GM08714 (cell line): ENCODE measurements at regions not wholly inside any gene's neighbourhood (a gene's known extent, or its start where the extent isn't known, plus 50 kb on each side); places are given as distances from the start of the nearest gene placed in this dataset.

Experiments
- H3K4me3 ChIP-seq: fragments of 200-500 bp; sonication (Bioruptor generic); 2 replicates; pipeline ENCODE4 v1.5.1; 2014; ENCODE audit warnings: mild to moderate bottlenecking, low read length, inconsistent platforms
- ZNF274 ChIP-seq: IDR thresholded peaks from 2 replicates; pipeline ENCODE4 v1.6.1; 2012; ENCODE audit warnings: mild to moderate bottlenecking, low read depth, low read length

DNA sequence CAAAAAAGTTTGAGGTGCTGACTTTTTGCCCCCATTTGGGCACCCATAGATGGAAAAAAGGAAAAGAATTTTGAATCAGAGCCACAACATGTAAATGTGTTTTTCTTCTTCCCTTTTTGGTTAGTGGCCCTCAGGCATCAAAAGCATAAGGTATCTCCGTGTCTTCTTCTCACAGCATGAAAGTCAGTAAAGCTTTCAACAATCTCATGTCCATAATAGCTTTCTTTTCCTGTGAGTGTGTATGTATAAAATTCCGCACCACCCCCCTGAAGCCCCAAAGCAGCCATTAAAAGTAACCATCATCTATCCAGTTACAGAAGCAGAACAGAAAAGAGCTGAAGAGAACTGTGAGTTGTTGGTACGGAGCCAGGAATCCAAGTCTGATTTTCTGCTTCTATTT lies 1539.7 kb upstream of the ACVR2A start:
- TF ChIP-seq ZNF274 = no peak
- no peak overlapping the region for H3K4me3 ChIP-seq

DNA sequence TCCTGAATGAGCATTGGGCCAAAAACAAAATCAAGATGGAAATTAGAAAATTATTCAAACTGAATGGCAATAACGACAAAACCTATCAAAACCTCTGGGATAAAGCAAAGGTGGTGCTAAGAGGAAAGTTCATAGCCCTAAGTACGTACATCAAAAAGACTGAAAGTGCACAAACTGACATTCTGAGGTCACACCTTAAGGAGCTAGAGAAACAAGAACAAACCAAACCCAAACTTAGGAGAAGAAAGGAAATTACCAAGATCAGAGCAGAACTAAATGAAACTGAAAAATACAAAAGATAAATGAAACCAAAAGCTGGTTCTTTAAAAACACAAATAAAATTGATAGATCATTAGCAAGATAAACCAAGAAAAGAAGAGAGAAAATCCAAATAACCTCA lies 1543.5 kb upstream of the ACVR2A start:
- TF ChIP-seq ZNF274 = no peak

DNA sequence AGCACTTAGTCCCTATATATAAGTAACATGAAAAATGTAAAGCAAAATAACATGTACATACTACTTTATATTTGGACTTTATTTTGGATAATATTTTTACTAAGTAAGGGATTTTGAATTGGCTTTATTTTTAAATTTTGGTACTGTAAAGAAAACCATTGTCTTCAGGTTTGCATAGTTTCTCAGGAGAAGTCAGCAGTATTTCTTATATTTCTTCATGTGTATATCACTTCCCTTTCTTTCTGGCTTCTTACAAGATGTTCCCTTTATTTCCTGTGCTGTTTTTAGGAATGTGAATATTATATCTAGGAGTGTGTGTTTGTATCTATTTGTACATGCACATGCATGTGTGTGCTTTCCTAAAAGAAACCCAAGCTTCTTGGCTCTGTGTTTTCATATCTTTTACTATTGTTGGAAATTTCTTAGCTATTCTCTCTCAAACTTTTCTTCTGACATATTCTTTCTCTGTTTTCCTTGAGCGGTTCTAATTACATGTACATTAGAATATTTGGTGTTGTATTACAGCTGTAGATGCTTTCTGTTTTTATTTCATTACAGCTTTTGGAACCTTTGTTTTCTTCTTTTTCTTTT lies 1549.7 kb upstream of the ACVR2A start:
- TF ChIP-seq ZNF274 = no peak
- H3K4me3 ChIP-seq = no peak overlapping the region

More for the DNA sequence above, 1543.5 kb upstream of the ACVR2A start:
- no peak overlapping the region for H3K4me3 ChIP-seq

DNA sequence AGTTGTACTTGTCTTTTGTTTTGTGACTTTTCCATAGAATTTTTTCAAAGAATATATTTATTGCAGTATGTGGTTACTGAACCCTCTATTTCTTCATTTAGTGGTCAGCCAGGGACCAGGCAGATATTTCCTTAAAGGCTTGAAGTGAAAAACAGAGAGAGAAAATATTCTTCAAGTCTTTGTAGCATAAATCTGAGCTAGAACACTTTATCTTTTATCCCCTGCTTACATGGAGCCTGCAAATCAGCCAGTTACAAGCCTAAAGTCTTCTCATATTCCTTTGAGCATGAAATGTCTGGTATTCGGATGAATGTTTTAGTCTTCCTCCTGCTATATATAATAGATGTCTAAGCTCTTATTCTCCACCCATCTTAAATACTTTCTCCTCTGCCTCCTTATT lies 1557.5 kb upstream of the ACVR2A start:
- TF ChIP-seq ZNF274 = no peak
- H3K4me3 ChIP-seq = no peak overlapping the region

DNA sequence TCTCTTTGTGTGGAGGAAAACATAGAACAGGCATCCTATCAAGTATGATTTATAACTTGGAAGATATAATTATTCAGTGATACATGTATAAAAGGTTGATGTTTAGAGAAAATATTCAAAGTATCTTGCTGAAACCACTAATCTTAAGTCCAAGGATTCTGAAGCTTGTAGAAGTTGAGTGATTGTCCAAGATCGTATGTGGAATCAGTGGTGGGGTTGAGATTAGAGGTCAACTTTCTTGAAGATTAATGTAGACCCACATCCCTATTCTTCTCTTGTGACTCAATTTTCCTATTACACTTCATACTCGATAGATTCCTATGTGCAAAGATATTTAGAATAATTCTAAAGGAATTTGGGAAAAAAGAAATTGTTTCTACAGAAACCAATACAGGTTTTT lies 1565.9 kb upstream of the ACVR2A start:
- H3K4me3 ChIP-seq = no peak overlapping the region
- no peak for TF ChIP-seq ZNF274

DNA sequence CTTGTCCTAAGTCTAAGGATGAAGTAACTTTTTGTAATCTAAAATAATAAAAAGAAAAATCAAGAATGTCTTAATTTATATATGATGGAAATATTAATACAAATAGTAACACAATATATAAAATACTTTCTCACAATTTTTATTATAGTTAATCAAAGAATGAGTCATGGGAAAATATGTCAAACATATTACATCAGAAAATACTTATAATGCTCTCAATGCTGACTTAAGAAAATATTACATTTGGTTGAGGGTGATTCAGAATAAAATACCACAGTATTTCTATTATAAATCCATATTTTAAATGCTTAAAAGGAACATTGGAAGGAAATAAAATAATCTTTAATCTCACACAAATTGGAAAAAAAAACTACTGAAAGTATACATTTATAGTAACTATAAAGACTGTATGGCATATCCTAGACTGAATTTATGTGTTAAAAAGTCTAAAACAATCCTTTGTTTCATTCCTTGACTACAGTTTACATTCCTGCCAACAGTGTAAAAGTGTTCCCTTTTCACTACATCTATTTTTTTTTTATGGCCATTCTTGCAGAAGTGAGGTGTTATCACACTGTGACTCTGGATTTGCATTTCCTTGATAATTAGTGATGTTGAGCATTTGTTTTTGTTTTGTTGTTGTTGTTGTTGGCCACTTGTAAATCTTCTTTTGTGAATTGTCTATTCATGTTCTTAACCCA lies 1573.5 kb upstream of the ACVR2A start:
- no peak for TF ChIP-seq ZNF274
- no peak overlapping the region for H3K4me3 ChIP-seq

DNA sequence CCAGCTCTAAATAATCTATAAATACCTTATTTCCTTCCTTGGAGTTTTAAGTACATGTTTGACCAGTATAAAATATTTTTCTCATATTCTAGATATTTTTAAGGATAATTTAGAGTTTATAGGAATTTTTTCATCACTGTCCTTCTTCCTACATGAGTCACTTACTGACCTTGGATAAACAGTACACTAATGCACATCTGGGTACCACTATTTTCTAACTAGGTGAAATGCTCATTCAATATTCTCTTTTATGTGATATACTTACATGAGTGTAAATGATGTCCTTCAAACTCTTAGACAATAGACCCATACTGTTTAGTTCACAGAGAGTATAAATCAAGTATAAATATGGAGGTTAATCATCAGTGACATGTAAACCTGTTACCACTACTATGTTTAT lies 1574.2 kb upstream of the ACVR2A start:
- TF ChIP-seq ZNF274 = no peak
- H3K4me3 ChIP-seq = no peak overlapping the region

DNA sequence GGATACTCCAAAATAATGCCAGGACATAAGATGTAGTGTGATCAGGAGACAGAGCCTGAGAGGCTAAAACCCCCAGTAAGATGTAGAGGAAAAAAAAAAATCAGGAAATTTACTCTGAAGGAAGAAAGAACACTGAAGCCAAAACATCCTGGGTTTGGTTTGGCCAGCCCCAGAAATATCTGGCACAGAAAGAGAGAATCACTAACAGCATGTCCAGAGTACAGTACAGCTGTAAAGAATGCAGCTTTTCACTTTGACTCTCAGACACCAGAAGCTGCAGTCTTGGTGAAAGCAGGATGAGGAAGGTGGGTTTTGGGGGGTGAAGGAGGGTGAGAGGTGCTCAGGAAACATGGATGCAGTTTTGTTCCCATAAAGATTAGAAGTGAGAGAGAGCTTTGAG lies 1577.7 kb upstream of the ACVR2A start:
- TF ChIP-seq ZNF274 = no peak
- no peak overlapping the region for H3K4me3 ChIP-seq

DNA sequence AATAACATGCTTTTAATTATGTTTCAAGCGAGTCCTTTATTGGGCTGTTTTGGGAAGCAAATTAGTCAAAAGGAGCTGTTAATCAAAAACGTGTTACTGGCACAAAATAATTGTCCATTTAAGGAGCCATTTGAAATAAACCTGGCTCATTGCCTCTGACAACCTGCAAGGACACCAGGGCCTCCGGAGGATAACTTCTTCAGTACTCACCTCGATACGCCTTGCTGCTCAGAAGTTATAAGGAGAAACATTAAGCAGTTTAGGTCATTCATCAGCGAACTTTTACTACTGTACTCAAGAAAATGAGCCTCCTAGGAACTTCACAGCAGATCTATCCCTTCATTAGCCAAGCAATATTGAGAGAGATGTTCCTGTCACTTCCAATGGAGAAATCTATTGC lies 1579.2 kb upstream of the ACVR2A start:
- H3K4me3 ChIP-seq = no peak overlapping the region
- TF ChIP-seq ZNF274 = no peak

DNA sequence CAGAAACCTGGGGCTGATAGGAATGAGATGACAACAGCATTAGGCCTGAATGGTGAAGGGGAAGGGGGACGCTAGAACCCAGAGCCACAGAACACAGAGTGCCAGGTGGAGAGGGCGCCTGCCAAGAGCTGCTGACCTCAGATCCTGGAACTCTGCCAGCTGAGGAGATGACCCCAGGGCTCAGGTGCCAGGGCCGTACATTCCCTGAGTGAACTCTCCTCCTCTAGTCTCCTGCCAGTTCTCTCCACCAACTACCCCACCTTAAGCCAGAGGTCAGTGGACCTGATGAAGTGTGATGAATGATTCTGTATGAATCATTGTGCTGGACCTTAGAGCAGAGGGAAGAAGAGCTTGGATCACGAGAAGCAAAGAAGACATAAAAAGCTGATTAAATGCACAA lies 1582.2 kb upstream of the ACVR2A start:
- H3K4me3 ChIP-seq = no peak overlapping the region
- no peak for TF ChIP-seq ZNF274

DNA sequence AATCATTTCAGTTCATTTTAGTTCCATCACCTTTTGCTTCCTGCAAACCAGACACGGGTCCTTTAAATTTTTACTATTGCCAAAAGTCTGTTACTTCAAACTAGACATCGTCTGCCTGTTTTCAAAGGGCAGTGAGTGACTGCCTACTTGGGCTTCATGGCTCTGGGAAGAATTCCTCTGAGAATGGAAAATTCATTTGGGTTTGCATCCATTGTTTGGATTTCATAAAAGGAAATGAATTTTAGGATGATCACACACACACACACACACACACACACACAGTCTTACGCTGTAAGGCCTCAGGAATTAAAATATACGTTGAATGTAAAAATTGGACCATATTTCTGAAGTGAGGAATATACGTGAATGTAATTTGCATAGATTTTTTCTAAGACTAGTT lies 1584.3 kb upstream of the ACVR2A start:
- no peak overlapping the region for H3K4me3 ChIP-seq
- no peak for TF ChIP-seq ZNF274

DNA sequence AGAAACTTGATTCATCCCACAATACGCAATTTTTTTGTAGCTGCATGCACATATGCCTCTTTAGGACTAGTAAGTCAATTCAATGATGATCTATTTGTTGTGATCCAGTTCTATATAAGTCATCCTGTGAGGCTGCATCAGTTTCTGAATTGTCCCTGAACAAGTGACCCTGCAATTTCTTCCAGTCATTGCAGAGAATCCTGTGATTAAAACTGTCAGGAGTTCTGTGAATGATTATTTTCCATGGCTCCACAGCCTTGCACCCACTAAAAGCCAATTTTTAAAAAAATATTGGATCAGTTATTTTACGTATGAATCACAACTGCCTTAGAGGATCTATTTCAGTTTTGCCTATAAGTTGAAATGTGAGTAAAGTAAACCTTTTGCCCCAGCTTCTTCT lies 1585.0 kb upstream of the ACVR2A start:
- no peak for TF ChIP-seq ZNF274
- no peak overlapping the region for H3K4me3 ChIP-seq

DNA sequence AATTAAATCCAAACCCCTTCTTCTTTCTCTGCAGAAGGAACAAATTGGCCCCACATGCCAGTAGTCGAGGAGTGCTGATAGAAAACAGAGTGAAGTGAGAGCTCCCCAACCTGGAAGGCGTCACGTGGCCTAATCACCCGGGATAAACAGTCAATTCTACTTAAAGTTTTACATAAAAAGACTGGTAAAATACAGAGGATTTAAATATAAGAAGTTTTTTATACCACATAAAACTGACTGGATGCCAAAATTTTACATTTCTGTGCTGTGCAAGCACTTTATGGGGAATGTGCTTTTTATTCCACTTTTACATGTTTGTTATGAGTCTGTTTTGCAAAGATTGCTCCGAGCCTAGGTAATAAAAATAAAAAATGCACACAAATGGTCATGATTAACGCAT lies 1586.8 kb upstream of the ACVR2A start:
- no peak for TF ChIP-seq ZNF274
- H3K4me3 ChIP-seq = no peak overlapping the region

DNA sequence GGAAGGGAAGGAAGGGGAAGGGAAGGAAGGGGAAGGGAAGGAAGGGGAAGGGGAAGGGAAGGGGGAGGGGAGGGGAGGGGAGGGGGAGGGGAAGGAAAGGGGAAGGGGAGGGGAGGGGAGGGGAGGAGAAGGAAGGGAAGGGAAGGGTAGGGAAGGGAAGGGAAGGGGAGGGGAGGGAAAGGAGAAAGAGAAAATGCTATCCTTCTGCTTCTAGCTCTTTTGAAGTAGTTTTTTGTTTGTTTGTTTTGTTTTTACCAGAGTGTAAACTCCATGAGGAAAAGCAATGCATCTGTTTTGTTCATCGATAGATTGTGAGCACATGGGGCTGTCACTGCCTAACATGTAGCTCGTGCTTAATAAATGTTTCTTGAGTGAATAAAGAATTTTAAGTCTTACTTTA lies 1592.7 kb upstream of the ACVR2A start:
- no peak for TF ChIP-seq ZNF274
- H3K4me3 ChIP-seq = no peak overlapping the region

DNA sequence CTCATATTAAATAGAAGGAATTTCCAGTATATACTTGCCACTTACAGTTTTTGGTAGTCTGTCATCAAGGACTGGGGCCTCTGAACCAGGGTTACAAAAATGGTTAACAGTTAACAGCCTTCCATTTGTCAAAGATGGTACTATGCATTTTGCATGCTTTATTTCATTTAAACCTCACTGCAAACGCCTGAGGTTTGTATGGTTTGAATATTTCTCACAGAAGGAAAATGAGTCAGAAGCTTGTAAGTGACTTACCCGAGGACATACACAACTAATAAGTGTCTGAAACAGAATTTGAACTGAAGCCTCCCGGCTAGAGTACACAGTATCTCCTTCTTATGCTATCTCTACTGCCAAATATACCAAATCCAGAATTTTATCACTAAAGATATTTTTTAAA lies 1593.5 kb upstream of the ACVR2A start:
- TF ChIP-seq ZNF274 = no peak
- H3K4me3 ChIP-seq = no peak overlapping the region

DNA sequence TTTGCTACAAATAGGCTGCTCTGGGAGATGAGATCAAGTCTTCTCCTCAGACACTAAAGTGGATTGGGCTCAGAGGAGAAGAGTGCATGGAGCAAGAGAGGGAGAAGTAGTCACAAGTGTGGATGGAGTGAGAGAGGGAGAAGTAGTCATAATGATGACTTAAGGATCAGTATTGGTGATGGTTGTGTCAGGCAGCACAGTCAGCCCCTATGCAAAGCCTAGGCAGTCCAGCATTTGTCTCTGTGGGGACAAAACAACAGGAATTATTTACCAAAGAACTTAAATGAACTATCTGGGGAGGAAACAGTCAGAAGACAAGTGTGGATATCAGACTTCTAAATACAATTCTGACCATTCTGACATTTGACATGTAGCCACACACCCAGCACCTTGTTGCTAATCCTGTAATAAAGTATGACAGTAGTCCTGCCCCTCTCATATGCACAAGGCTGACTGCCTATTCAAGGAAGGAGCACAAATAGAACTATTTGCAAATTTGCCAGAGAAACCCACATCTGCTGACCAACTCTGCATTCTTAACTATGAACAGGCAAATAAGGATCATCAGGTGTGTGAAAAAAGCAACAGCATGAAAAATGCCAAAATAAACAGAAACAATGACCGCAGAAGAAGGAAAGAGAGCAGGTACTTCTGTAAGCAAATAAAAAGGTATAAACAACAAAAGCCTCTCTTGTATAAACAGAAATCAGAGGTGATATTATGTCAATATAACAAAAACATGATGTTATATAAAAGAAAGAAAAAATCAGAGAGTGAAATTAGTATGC lies 1597.9 kb upstream of the ACVR2A start:
- H3K4me3 ChIP-seq = no peak overlapping the region
- TF ChIP-seq ZNF274 = no peak
